ENCODE measurements at regions not wholly inside any gene's neighbourhood (a gene's known extent, or its start where the extent isn't known, plus 50 kb on each side); places are given as distances from the start of the nearest gene placed in this dataset.

- no peak overlapping the region for H3K27ac Mint-ChIP-seq
- H3K36me3 Mint-ChIP-seq = no peaks in the 10 kb centered on the region
- peaks cover 5% of the 10 kb centered on the region for H3K9me3 Mint-ChIP-seq
- no peak overlapping the region for H3K4me3 Mint-ChIP-seq
- no peak for DNase-seq (ENCODE audit: low spot score in 2 of 2)
- ATAC-seq = no peak
- H3K4me1 Mint-ChIP-seq = no peaks in the 10 kb centered on the region
These were observed 754.3 kb upstream of the ARGLU1 start for GRCh38 chr13:107322228-107322627.

GRCh38 chr13:107305178-107305577, 737.2 kb upstream of the ARGLU1 start:
- Mint-ChIP-seq H3K4me1 (no peaks in the 10 kb centered on the region), H3K36me3 (no peaks in the 10 kb centered on the region), H3K27ac (no peak overlapping the region), H3K4me3 (no peak overlapping the region), H3K9me3 (peaks cover 7% of the 10 kb centered on the region)
- ATAC-seq (no peak), DNase-seq (ENCODE audit: low spot score in 2 of 2) (no peak)

- no peak overlapping the region for H3K4me3 Mint-ChIP-seq
- no peaks in the 10 kb centered on the region for H3K4me1 Mint-ChIP-seq
- H3K36me3 Mint-ChIP-seq = no peaks in the 10 kb centered on the region
- no peak for DNase-seq (ENCODE audit: low spot score in 2 of 2)
- ATAC-seq = no peak
- H3K27ac Mint-ChIP-seq = no peak overlapping the region
- peaks cover 7% of the 10 kb centered on the region for H3K9me3 Mint-ChIP-seq
These were observed 733.9 kb upstream of the ARGLU1 start for GRCh38 chr13:107301724-107302374.

- DNase-seq (ENCODE audit: low spot score in 2 of 2) = no peak
- peaks cover 3% of the 10 kb centered on the region for H3K9me3 Mint-ChIP-seq
- no peaks in the 10 kb centered on the region for H3K4me1 Mint-ChIP-seq
- no peak overlapping the region for H3K27ac Mint-ChIP-seq
- no peak for ATAC-seq
- H3K4me3 Mint-ChIP-seq = no peak overlapping the region
- no peaks in the 10 kb centered on the region for H3K36me3 Mint-ChIP-seq
These were observed 731.8 kb upstream of the ARGLU1 start for GRCh38 chr13:107299717-107300116.

GRCh38 chr13:107296804-107297203, 728.9 kb upstream of the ARGLU1 start:
- peaks cover 3% of the 10 kb centered on the region for H3K9me3 Mint-ChIP-seq
- H3K4me3 Mint-ChIP-seq = no peak overlapping the region
- H3K36me3 Mint-ChIP-seq = no peaks in the 10 kb centered on the region
- H3K4me1 Mint-ChIP-seq = no peaks in the 10 kb centered on the region
- no peak for ATAC-seq
- DNase-seq (ENCODE audit: low spot score in 2 of 2) = no peak
- no peak overlapping the region for H3K27ac Mint-ChIP-seq

GRCh38 chr13:107295416-107296140, 727.6 kb upstream of the ARGLU1 start:
- Mint-ChIP-seq H3K27ac (no peak overlapping the region), H3K4me3 (no peak overlapping the region), H3K36me3 (no peaks in the 10 kb centered on the region), H3K9me3 (peaks cover 3% of the 10 kb centered on the region), H3K4me1 (no peaks in the 10 kb centered on the region)
- no peak for ATAC-seq
- DNase-seq (ENCODE audit: low spot score in 2 of 2) = no peak

GRCh38 chr13:107293924-107294323, 726.0 kb upstream of the ARGLU1 start:
- ATAC-seq (no peak), DNase-seq (ENCODE audit: low spot score in 2 of 2) (no peak)
- H3K4me3 Mint-ChIP-seq = no peak overlapping the region
- no peak overlapping the region for H3K27ac Mint-ChIP-seq
- H3K4me1 Mint-ChIP-seq = no peaks in the 10 kb centered on the region
- no peaks in the 10 kb centered on the region for H3K36me3 Mint-ChIP-seq
- peaks cover 5% of the 10 kb centered on the region for H3K9me3 Mint-ChIP-seq

- ATAC-seq = no peak
- H3K4me1 Mint-ChIP-seq = no peaks in the 10 kb centered on the region
These were observed 723.9 kb upstream of the ARGLU1 start for GRCh38 chr13:107291875-107292274.

GRCh38 chr13:107289540-107289939, 721.6 kb upstream of the ARGLU1 start:
- DNase-seq (ENCODE audit: low spot score in 2 of 2) (no peak), ATAC-seq (no peak)
- no peak overlapping the region for H3K27ac Mint-ChIP-seq
- no peak overlapping the region for H3K4me3 Mint-ChIP-seq
- no peaks in the 10 kb centered on the region for H3K4me1 Mint-ChIP-seq
- H3K36me3 Mint-ChIP-seq = no peaks in the 10 kb centered on the region
- H3K9me3 Mint-ChIP-seq = peaks cover 8% of the 10 kb centered on the region

More at GRCh38 chr13:107291875-107292274, 723.9 kb upstream of the ARGLU1 start:
- Mint-ChIP-seq H3K27ac (no peak overlapping the region), H3K9me3 (peaks cover 5% of the 10 kb centered on the region), H3K4me3 (no peak overlapping the region), H3K36me3 (no peaks in the 10 kb centered on the region)
- no peak for DNase-seq (ENCODE audit: low spot score in 2 of 2)

GRCh38 chr13:107284173-107284572, 716.2 kb upstream of the ARGLU1 start:
- Mint-ChIP-seq H3K4me3 (no peak overlapping the region), H3K9me3 (peaks cover 28% of the 10 kb centered on the region), H3K36me3 (no peaks in the 10 kb centered on the region), H3K4me1 (no peaks in the 10 kb centered on the region), H3K27ac (no peak overlapping the region)
- ATAC-seq = no peak
- DNase-seq (ENCODE audit: low spot score in 2 of 2) = no peak

GRCh38 chr13:107277911-107278310, 710.0 kb upstream of the ARGLU1 start:
- H3K36me3 Mint-ChIP-seq = no peaks in the 10 kb centered on the region

GRCh38 chr13:107276936-107277335, 709.0 kb upstream of the ARGLU1 start:
- peaks cover 19% of the 10 kb centered on the region for H3K9me3 Mint-ChIP-seq
- ATAC-seq (no peak), DNase-seq (ENCODE audit: low spot score in 2 of 2) (no peak)
- H3K27ac Mint-ChIP-seq = no peak overlapping the region
- H3K4me3 Mint-ChIP-seq = no peak overlapping the region
- H3K36me3 Mint-ChIP-seq = no peaks in the 10 kb centered on the region
- no peaks in the 10 kb centered on the region for H3K4me1 Mint-ChIP-seq

More at GRCh38 chr13:107277911-107278310, 710.0 kb upstream of the ARGLU1 start:
- H3K9me3 Mint-ChIP-seq = peaks cover 17% of the 10 kb centered on the region
- ATAC-seq (no peak), DNase-seq (ENCODE audit: low spot score in 2 of 2) (no peak)
- no peak overlapping the region for H3K27ac Mint-ChIP-seq
- no peaks in the 10 kb centered on the region for H3K4me1 Mint-ChIP-seq
- H3K4me3 Mint-ChIP-seq = no peak overlapping the region

- ATAC-seq = no peak
- no peak overlapping the region for H3K27ac Mint-ChIP-seq
- H3K4me3 Mint-ChIP-seq = no peak overlapping the region
- DNase-seq (ENCODE audit: low spot score in 2 of 2) = no peak
- peaks cover 15% of the 10 kb centered on the region for H3K9me3 Mint-ChIP-seq
- no peaks in the 10 kb centered on the region for H3K4me1 Mint-ChIP-seq
- no peaks in the 10 kb centered on the region for H3K36me3 Mint-ChIP-seq
These were observed 708.1 kb upstream of the ARGLU1 start for GRCh38 chr13:107275945-107276614.

- no peak overlapping the region for H3K4me3 Mint-ChIP-seq
- H3K36me3 Mint-ChIP-seq = no peaks in the 10 kb centered on the region
- no peaks in the 10 kb centered on the region for H3K4me1 Mint-ChIP-seq
- H3K9me3 Mint-ChIP-seq = peaks cover 14% of the 10 kb centered on the region
- ATAC-seq (no peak), DNase-seq (ENCODE audit: low spot score in 2 of 2) (no peak)
- H3K27ac Mint-ChIP-seq = no peak overlapping the region
These were observed 707.4 kb upstream of the ARGLU1 start for GRCh38 chr13:107275312-107275711.

- Mint-ChIP-seq H3K9me3 (peaks cover 15% of the 10 kb centered on the region), H3K27ac (no peak overlapping the region), H3K36me3 (no peaks in the 10 kb centered on the region), H3K4me1 (no peaks in the 10 kb centered on the region), H3K4me3 (no peak overlapping the region)
- no peak for DNase-seq (ENCODE audit: low spot score in 2 of 2)
- no peak for ATAC-seq
These were observed 703.3 kb upstream of the ARGLU1 start for GRCh38 chr13:107271227-107271626.

- Mint-ChIP-seq H3K4me1 (no peaks in the 10 kb centered on the region), H3K9me3 (peaks cover 15% of the 10 kb centered on the region), H3K36me3 (no peaks in the 10 kb centered on the region), H3K4me3 (no peak overlapping the region), H3K27ac (no peak overlapping the region)
- DNase-seq (ENCODE audit: low spot score in 2 of 2) (no peak), ATAC-seq (no peak)
These were observed 698.7 kb upstream of the ARGLU1 start for GRCh38 chr13:107266657-107267056.

All from stimulated activated effector memory CD8-positive, alpha-beta T cell treated with anti-CD3 and anti-CD28 coated beads, Interleukin-12 subunit alpha, Interleukin-12 subunit beta, amount 100 ng/mL, for 72 hours (primary cell).